ENCODE measurements at regions not wholly inside any gene's neighbourhood (a gene's known extent, or its start where the extent isn't known, plus 50 kb on each side); places are given as distances from the start of the nearest gene placed in this dataset.

DNA sequence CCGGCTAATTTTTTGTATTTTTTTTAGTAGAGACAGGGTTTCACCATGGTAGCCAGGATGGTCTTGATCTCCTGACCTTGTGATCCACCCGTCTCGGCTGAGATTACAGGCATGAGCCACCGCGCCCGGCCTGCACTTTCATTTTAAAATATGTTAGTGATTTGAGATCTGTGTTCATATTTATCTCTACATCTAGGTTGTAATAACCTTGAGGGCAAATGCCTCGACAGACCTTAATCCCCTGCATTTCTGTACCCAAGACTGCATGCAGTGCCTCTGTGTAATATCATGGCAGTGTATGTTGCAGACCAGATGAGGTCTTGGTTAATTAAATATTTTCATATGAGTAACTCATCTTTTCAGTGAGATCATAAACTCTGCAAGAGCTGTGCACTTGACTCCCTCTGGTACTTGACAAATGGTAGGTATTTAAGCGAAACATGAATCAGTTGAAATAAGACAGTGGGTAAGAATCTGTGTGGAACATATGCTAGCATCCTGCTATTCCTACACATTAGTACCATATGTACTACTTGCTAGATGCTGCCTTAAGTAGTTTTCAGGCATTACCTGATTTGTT is 673.9 kb upstream of the ANKRD30A start:
- POLR2A ChIA-PET: no interaction called here
- no peaks in the 10 kb centered on the region for H3K36me3 ChIP-seq (ENCODE audit: control insufficient read depth in 2 of 2, extremely low read depth in 1 of 2, insufficient read depth in 2 of 2, low read length in 2 of 2)
- H3K4me1 ChIP-seq (ENCODE audit: control insufficient read depth, extremely low read depth, insufficient read depth, low read length): peaks cover 11% of the 10 kb centered on the region
- H3K9me1 ChIP-seq (replicated peaks; ENCODE audit: control insufficient read depth, extremely low read depth, insufficient read depth, low read length): no peaks in the 10 kb centered on the region
- H3K79me2 ChIP-seq (ENCODE audit: control insufficient read depth, insufficient read depth, low read length): no peaks in the 10 kb centered on the region
- no peak overlapping the region for H3K4me2 ChIP-seq (ENCODE audit: insufficient read depth, low read length)
- intact Hi-C loops (cut with micrococcal nuclease): no loop called here
- no peak overlapping the region for H3K27ac ChIP-seq (ENCODE audit: insufficient read depth, low read depth, low read length)
- no peaks in the 10 kb centered on the region for H3K9me3 ChIP-seq (replicated peaks; ENCODE audit: control insufficient read depth, insufficient read depth, low read length)
- DNase-seq (ENCODE audit: low read depth, low spot score) (no peak), FAIRE-seq (no peak)
- BruUV-seq (replicated peaks): no TSS peak
- no peaks in the 10 kb centered on the region for H3K27me3 ChIP-seq (ENCODE audit: control insufficient read depth in 2 of 2, insufficient read depth in 2 of 2, low read length in 2 of 2)
- no peak overlapping the region for H3K4me3 ChIP-seq (replicated peaks in 1 of 3; ENCODE audit: insufficient read depth in 1 of 3, low read depth in 1 of 3, low read length in 3 of 3)
- no peak overlapping the region for H2AFZ ChIP-seq (ENCODE audit: low read depth, low read length)
- dilution Hi-C loops (cut with MboI; ENCODE audit: extremely low pct_ligation_motif_present, low sequenced_read_pairs): no loop called here
- no peaks in the 10 kb centered on the region for H4K20me1 ChIP-seq (replicated peaks; ENCODE audit: control insufficient read depth, extremely low read depth, insufficient read depth, low read length)
- CTCF ChIA-PET: no interaction called here
- no peak overlapping the region for H3K9ac ChIP-seq (replicated peaks; ENCODE audit: extremely low read depth, insufficient read depth, low read length)
- TF ChIP-seq, protein P1, sequence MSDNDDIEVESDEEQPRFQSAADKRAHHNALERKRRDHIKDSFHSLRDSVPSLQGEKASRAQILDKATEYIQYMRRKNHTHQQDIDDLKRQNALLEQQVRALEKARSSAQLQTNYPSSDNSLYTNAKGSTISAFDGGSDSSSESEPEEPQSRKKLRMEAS (IDR thresholded peaks at IDR 0.05; ENCODE audit: insufficient read depth, insufficient read length): no peak
- TF ChIP-seq FOS (IDR thresholded peaks at IDR 0.05; ENCODE audit: borderline replicate concordance, insufficient read depth, low read length): no peak
- TF ChIP-seq POLR2A (IDR thresholded peaks at IDR 0.05; ENCODE audit: low read depth, low read length): no peak
- TF ChIP-seq GATA2 (IDR thresholded peaks at IDR 0.05; ENCODE audit: insufficient read depth, insufficient read length, low read depth, low read length): no peak
- TF ChIP-seq CTCF (IDR thresholded peaks at IDR 0.05; ENCODE audit: extremely low read depth in 1 of 2, insufficient read depth in 1 of 2, low read depth in 1 of 2, low read length in 2 of 2): no peak
- TF ChIP-seq POLR2AphosphoS5 (IDR thresholded peaks at IDR 0.05; ENCODE audit: insufficient read depth, low read depth, low read length): no peak
- TF ChIP-seq JUN (IDR thresholded peaks at IDR 0.05; ENCODE audit: borderline replicate concordance, insufficient read depth, insufficient read length, low read depth): no peak

All from endothelial cell of umbilical vein (primary cell).